GM10248 (cell line): ENCODE measurements at regions not wholly inside any gene's neighbourhood (a gene's known extent, or its start where the extent isn't known, plus 50 kb on each side); places are given as distances from the start of the nearest gene placed in this dataset.

Experiments
- CTCF ChIA-PET: fragments of 300-600 bp; sonication (Branson Sonifier 250); formaldehyde crosslinking; extraction: SDS; loops from one replicate; lab custom pipeline; 2021; ENCODE audit warnings: antibody characterized with exemption; lab: Yijun Ruan, JAX
- POLR2A ChIA-PET: fragments of 350-650 bp; sonication (Branson Sonifier 250); formaldehyde crosslinking; extraction: SDS; loops from one replicate; lab custom pipeline; 2020; ENCODE audit warnings: antibody characterized with exemption; lab: Yijun Ruan, JAX
- DNase-seq: peaks from one replicate; pipeline ENCODE4 v3.0.0; 2012; ENCODE audit errors: extremely low spot score
- CTCF ChIP-seq: IDR thresholded peaks from 2 replicates; pipeline ENCODE4 v1.5.1; 2012; ENCODE audit warnings: mild to moderate bottlenecking, low read depth; ENCODE audit errors: extremely low read depth, missing control alignments, control extremely low read depth

- POLR2A ChIA-PET, result no interaction called here
- DNase-seq, result no peak
These were observed 184.9 kb upstream of the MKI67 start for GRCh38 chr10:128310971-128311658.

GRCh38 chr10:128312250-128312649 lies 186.0 kb upstream of the MKI67 start:
- CTCF ChIA-PET, result no interaction called here

More at GRCh38 chr10:128310971-128311658, 184.9 kb upstream of the MKI67 start:
- TF ChIP-seq CTCF, result no peak
- CTCF ChIA-PET, result no interaction called here

DNA sequence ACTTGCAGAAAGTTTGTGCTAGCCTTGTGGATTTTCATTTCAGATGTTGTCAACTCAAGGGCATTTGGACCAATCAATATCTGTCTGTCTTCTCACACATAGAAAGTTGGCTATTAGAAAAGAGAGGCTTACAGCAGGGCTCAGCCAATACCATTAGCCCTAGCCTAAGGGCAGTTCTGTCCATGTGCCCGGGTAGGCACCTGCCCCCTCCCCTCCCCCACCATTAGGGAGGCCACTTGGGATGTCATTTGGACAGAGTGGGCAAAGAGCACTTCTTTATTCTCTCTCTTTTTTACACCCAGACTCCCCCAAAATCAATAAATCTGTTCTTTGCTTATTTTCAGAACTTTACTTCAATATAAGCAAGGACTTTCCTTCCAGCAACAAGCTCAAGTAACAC lies 188.5 kb upstream of the MKI67 start:
- DNase-seq, result no peak

More at GRCh38 chr10:128312250-128312649, 186.0 kb upstream of the MKI67 start:
- no peak for TF ChIP-seq CTCF
- DNase-seq, result no peak
- POLR2A ChIA-PET, result no interaction called here

GRCh38 chr10:128316121-128316726 lies 190.0 kb upstream of the MKI67 start:
- CTCF ChIA-PET, result no interaction called here
- no peak for DNase-seq
- TF ChIP-seq CTCF, result no peak
- POLR2A ChIA-PET, result no interaction called here

More for the DNA sequence above, 188.5 kb upstream of the MKI67 start:
- ChIA-PET POLR2A (no interaction called here), CTCF (no interaction called here)
- TF ChIP-seq CTCF, result no peak

GRCh38 chr10:128316925-128317324 lies 190.7 kb upstream of the MKI67 start:
- ChIA-PET POLR2A (no interaction called here), CTCF (interaction anchor here (1.5 kb wide), 1 partner anchor 10 kb away, joined by 3 read pairs; no protein-coding TSS in a partner anchor)
- DNase-seq, result no peak

GRCh38 chr10:128318366-128318765 lies 192.1 kb upstream of the MKI67 start:
- CTCF ChIA-PET, result interaction anchor here (1.4 kb wide), 1 partner anchor 46 kb away, joined by 3 read pairs; no protein-coding TSS in a partner anchor
- POLR2A ChIA-PET, result no interaction called here
- no peak for DNase-seq
- no peak for TF ChIP-seq CTCF

More at GRCh38 chr10:128316925-128317324, 190.7 kb upstream of the MKI67 start:
- no peak for TF ChIP-seq CTCF
